Panc1 (cell line): ENCODE measurements at regions not wholly inside any gene's neighbourhood (a gene's known extent, or its start where the extent isn't known, plus 50 kb on each side); places are given as distances from the start of the nearest gene placed in this dataset.

Experiments
- CTCF ChIP-seq: fragments of 450-650 bp; IDR thresholded peaks from 2 replicates; pipeline ENCODE4 v1.5.1; 2017; ENCODE audit warnings: mild to moderate bottlenecking
- POLR2AphosphoS5 ChIP-seq: IDR thresholded peaks from 2 replicates; pipeline ENCODE4 v1.6.1; 2012; ENCODE audit warnings: mild to moderate bottlenecking, low read depth, low read length, moderate library complexity
- SIN3A ChIP-seq: IDR thresholded peaks from 2 replicates; pipeline ENCODE4 v1.6.1; 2012; ENCODE audit warnings: low read depth, mild to moderate bottlenecking, low read length, moderate library complexity, borderline replicate concordance; ENCODE audit not compliant: insufficient read depth
- TF ChIP-seq, protein P1 (sequence below), 2 experiments: IDR thresholded peaks; 2 replicates each; pipeline ENCODE4 v1.6.1; 2011 to 2012; ENCODE audit warnings: low read depth in 2 of 2, control low read depth in 1 of 2, low read length in 1 of 2, mild to moderate bottlenecking in 1 of 2, moderate library complexity in 1 of 2; ENCODE audit not compliant: insufficient read depth in 1 of 2

- TF ChIP-seq POLR2AphosphoS5 = no peak
- no peak for TF ChIP-seq CTCF
- TF ChIP-seq, protein P1, sequence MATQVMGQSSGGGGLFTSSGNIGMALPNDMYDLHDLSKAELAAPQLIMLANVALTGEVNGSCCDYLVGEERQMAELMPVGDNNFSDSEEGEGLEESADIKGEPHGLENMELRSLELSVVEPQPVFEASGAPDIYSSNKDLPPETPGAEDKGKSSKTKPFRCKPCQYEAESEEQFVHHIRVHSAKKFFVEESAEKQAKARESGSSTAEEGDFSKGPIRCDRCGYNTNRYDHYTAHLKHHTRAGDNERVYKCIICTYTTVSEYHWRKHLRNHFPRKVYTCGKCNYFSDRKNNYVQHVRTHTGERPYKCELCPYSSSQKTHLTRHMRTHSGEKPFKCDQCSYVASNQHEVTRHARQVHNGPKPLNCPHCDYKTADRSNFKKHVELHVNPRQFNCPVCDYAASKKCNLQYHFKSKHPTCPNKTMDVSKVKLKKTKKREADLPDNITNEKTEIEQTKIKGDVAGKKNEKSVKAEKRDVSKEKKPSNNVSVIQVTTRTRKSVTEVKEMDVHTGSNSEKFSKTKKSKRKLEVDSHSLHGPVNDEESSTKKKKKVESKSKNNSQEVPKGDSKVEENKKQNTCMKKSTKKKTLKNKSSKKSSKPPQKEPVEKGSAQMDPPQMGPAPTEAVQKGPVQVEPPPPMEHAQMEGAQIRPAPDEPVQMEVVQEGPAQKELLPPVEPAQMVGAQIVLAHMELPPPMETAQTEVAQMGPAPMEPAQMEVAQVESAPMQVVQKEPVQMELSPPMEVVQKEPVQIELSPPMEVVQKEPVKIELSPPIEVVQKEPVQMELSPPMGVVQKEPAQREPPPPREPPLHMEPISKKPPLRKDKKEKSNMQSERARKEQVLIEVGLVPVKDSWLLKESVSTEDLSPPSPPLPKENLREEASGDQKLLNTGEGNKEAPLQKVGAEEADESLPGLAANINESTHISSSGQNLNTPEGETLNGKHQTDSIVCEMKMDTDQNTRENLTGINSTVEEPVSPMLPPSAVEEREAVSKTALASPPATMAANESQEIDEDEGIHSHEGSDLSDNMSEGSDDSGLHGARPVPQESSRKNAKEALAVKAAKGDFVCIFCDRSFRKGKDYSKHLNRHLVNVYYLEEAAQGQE (IDR thresholded peaks at IDR 0.05; ENCODE audit: insufficient read depth in 1 of 2, low read depth in 2 of 2, low read length in 1 of 2) = no peak
- no peak for TF ChIP-seq SIN3A
These were observed 78.4 kb upstream of the HTR4 start for GRCh38 chr5:148732692-148733091.
